Stimulated activated naive CD8-positive, alpha-beta T cell treated with anti-CD3 and anti-CD28 coated beads, Interleukin-15, Interleukin-2, amounts not matched to agents 100 ng/mL and 50 ng/mL, for 24 hours (primary cell): ENCODE measurements at regions not wholly inside any gene's neighbourhood (a gene's known extent, or its start where the extent isn't known, plus 50 kb on each side); places are given as distances from the start of the nearest gene placed in this dataset.
A peak's percentile ranks its signal among the peaks of the same experiment; 100 is the strongest.

Experiments
- H3K27ac Mint-ChIP-seq: one replicate; pipeline ENCODE4 v1.8.0; 2021; ENCODE audit warnings: mild to moderate bottlenecking, mixed read lengths
- H3K27me3 Mint-ChIP-seq: one replicate; pipeline ENCODE4 v1.8.0; 2021; ENCODE audit warnings: mixed read lengths
- H3K36me3 Mint-ChIP-seq: one replicate; pipeline ENCODE4 v1.8.0; 2021; ENCODE audit warnings: low read depth, mixed read lengths
- H3K4me1 Mint-ChIP-seq: one replicate; pipeline ENCODE4 v1.8.0; 2021; ENCODE audit warnings: low read depth, mixed read lengths
- H3K4me3 Mint-ChIP-seq: one replicate; pipeline ENCODE4 v1.8.0; 2021; ENCODE audit warnings: mild to moderate bottlenecking, mixed read lengths
- H3K9me3 Mint-ChIP-seq: one replicate; pipeline ENCODE4 v1.8.0; 2021; ENCODE audit warnings: mixed read lengths

- Mint-ChIP-seq H3K27me3 (no peaks in the 10 kb centered on the region), H3K9me3 (no peaks in the 10 kb centered on the region), H3K27ac (peak overlapping the region; percentile 53), H3K36me3 (no peaks in the 10 kb centered on the region), H3K4me1 (peaks cover 75% of the 10 kb centered on the region), H3K4me3 (no peak overlapping the region)
Measured at GRCh38 chr15:38691377-38691776, 126.8 kb upstream of the RASGRP1 start.

- Mint-ChIP-seq H3K4me1 (peaks cover 75% of the 10 kb centered on the region), H3K27ac (no peak overlapping the region), H3K4me3 (no peak overlapping the region), H3K36me3 (no peaks in the 10 kb centered on the region), H3K27me3 (no peaks in the 10 kb centered on the region), H3K9me3 (no peaks in the 10 kb centered on the region)
Measured at GRCh38 chr15:38691965-38692788, 127.6 kb upstream of the RASGRP1 start.

GRCh38 chr15:38692789-38693062, 128.1 kb upstream of the RASGRP1 start:
- Mint-ChIP-seq H3K4me3 (no peak overlapping the region), H3K4me1 (peaks cover 74% of the 10 kb centered on the region), H3K36me3 (no peaks in the 10 kb centered on the region), H3K27ac (peak overlapping the region; percentile 17), H3K27me3 (no peaks in the 10 kb centered on the region), H3K9me3 (no peaks in the 10 kb centered on the region)

- H3K4me1 Mint-ChIP-seq = peaks cover 71% of the 10 kb centered on the region
- no peaks in the 10 kb centered on the region for H3K9me3 Mint-ChIP-seq
- H3K4me3 Mint-ChIP-seq = no peak overlapping the region
- no peaks in the 10 kb centered on the region for H3K27me3 Mint-ChIP-seq
- peak overlapping the region; percentile 76 for H3K27ac Mint-ChIP-seq
- H3K36me3 Mint-ChIP-seq = no peaks in the 10 kb centered on the region
Measured at GRCh38 chr15:38695249-38696108, 130.9 kb upstream of the RASGRP1 start.

GRCh38 chr15:38696109-38696727, 131.6 kb upstream of the RASGRP1 start:
- Mint-ChIP-seq H3K4me1 (peaks cover 63% of the 10 kb centered on the region), H3K27ac (peak overlapping the region; percentile 76), H3K36me3 (no peaks in the 10 kb centered on the region), H3K4me3 (no peak overlapping the region), H3K27me3 (no peaks in the 10 kb centered on the region), H3K9me3 (no peaks in the 10 kb centered on the region)

- Mint-ChIP-seq H3K36me3 (no peaks in the 10 kb centered on the region), H3K27me3 (no peaks in the 10 kb centered on the region), H3K9me3 (no peaks in the 10 kb centered on the region), H3K4me1 (peaks cover 59% of the 10 kb centered on the region), H3K4me3 (no peak overlapping the region), H3K27ac (no peak overlapping the region)
Measured at GRCh38 chr15:38696790-38697495, 132.3 kb upstream of the RASGRP1 start.

- H3K4me3 Mint-ChIP-seq = no peak overlapping the region
- H3K36me3 Mint-ChIP-seq = no peaks in the 10 kb centered on the region
- H3K27me3 Mint-ChIP-seq = no peaks in the 10 kb centered on the region
- no peaks in the 10 kb centered on the region for H3K9me3 Mint-ChIP-seq
- peaks cover 55% of the 10 kb centered on the region for H3K4me1 Mint-ChIP-seq
- H3K27ac Mint-ChIP-seq = peak overlapping the region; percentile 34
Measured at GRCh38 chr15:38698254-38698653, 133.6 kb upstream of the RASGRP1 start.

GRCh38 chr15:38699633-38700230, 135.1 kb upstream of the RASGRP1 start:
- Mint-ChIP-seq H3K27me3 (no peaks in the 10 kb centered on the region), H3K4me1 (peaks cover 50% of the 10 kb centered on the region), H3K27ac (no peak overlapping the region), H3K9me3 (no peaks in the 10 kb centered on the region), H3K36me3 (no peaks in the 10 kb centered on the region), H3K4me3 (no peak overlapping the region)

GRCh38 chr15:38701149-38701548, 136.5 kb upstream of the RASGRP1 start:
- Mint-ChIP-seq H3K4me3 (no peak overlapping the region), H3K4me1 (peaks cover 39% of the 10 kb centered on the region), H3K27ac (no peak overlapping the region), H3K27me3 (no peaks in the 10 kb centered on the region), H3K36me3 (no peaks in the 10 kb centered on the region), H3K9me3 (no peaks in the 10 kb centered on the region)

- Mint-ChIP-seq H3K4me3 (no peak overlapping the region), H3K27me3 (peaks cover 7% of the 10 kb centered on the region), H3K9me3 (no peaks in the 10 kb centered on the region), H3K36me3 (no peaks in the 10 kb centered on the region), H3K4me1 (peaks cover 27% of the 10 kb centered on the region), H3K27ac (no peak overlapping the region)
Measured at GRCh38 chr15:38702178-38702912, 137.7 kb upstream of the RASGRP1 start.

GRCh38 chr15:38705436-38706219, 141.0 kb upstream of the RASGRP1 start:
- Mint-ChIP-seq H3K4me1 (no peaks in the 10 kb centered on the region), H3K36me3 (no peaks in the 10 kb centered on the region), H3K4me3 (no peak overlapping the region), H3K9me3 (no peaks in the 10 kb centered on the region), H3K27me3 (peaks cover 7% of the 10 kb centered on the region), H3K27ac (no peak overlapping the region)

- H3K27me3 Mint-ChIP-seq = peaks cover 7% of the 10 kb centered on the region
- H3K36me3 Mint-ChIP-seq = no peaks in the 10 kb centered on the region
- H3K9me3 Mint-ChIP-seq = no peaks in the 10 kb centered on the region
- no peak overlapping the region for H3K4me3 Mint-ChIP-seq
- no peak overlapping the region for H3K27ac Mint-ChIP-seq
- H3K4me1 Mint-ChIP-seq = no peaks in the 10 kb centered on the region
Measured at GRCh38 chr15:38706956-38707355, 142.3 kb upstream of the RASGRP1 start.
